22Rv1 (cell line): ENCODE measurements at regions not wholly inside any gene's neighbourhood (a gene's known extent, or its start where the extent isn't known, plus 50 kb on each side); places are given as distances from the start of the nearest gene placed in this dataset.

Source experiments
- ZFX ChIP-seq: fragments of 450-650 bp; IDR thresholded peaks from 2 replicates; pipeline ENCODE4 v1.6.1; 2017; ENCODE audit warnings: antibody characterized with exemption, borderline replicate concordance
- TF ChIP-seq, protein P1 (sequence below): fragments of 450-650 bp; IDR thresholded peaks from 2 replicates; pipeline ENCODE4 v1.5.1; 2017; ENCODE audit warnings: mild to moderate bottlenecking

DNA sequence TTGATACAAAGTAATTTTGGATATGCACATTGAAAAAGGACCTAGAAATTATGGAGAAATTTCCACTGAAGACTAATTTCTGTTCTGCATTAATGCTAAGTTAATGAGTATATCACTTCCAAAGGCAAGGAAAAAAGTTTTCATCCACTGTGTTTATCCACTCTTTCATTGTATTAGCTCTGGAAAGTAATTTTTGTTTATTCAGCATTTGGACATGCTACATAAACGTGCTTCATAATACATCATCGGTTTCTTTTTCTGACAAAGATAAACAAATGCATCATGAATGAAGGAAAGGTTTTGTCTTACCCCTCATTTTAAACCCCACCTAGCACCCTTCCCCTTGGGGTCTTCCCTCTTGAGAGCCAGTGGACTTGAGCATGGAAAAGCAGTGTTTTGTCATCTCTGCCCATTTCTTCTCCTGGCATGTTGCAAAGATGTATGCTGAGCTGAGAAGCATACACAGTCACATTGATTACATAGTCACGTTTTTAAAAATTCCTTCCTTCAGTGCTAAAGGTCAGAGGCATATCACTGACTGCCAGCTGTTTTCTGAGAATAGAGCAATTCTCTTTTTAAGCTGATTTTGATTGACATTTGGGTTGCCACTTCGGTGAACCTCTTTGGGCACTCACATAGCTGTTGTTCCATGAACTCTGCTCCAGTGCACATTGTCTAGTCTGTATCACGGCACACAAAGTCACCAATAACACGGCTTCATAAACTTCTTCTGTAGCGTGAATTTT lies 65.9 kb upstream of the C7orf33 start:
- TF ChIP-seq, protein P1, sequence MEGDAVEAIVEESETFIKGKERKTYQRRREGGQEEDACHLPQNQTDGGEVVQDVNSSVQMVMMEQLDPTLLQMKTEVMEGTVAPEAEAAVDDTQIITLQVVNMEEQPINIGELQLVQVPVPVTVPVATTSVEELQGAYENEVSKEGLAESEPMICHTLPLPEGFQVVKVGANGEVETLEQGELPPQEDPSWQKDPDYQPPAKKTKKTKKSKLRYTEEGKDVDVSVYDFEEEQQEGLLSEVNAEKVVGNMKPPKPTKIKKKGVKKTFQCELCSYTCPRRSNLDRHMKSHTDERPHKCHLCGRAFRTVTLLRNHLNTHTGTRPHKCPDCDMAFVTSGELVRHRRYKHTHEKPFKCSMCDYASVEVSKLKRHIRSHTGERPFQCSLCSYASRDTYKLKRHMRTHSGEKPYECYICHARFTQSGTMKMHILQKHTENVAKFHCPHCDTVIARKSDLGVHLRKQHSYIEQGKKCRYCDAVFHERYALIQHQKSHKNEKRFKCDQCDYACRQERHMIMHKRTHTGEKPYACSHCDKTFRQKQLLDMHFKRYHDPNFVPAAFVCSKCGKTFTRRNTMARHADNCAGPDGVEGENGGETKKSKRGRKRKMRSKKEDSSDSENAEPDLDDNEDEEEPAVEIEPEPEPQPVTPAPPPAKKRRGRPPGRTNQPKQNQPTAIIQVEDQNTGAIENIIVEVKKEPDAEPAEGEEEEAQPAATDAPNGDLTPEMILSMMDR, result no peak
- no peak for TF ChIP-seq ZFX
